ENCODE measurements at regions not wholly inside any gene's neighbourhood (a gene's known extent, or its start where the extent isn't known, plus 50 kb on each side); places are given as distances from the start of the nearest gene placed in this dataset.
"Not testable (repeated sequence)": the region's sequence is repeated elsewhere in the genome, so short reads cannot be mapped to it uniquely, and the experiment has no call there.

GRCh38 chr1:4062041-4062440 lies 162.0 kb upstream of the C1orf174 start:
- DNase-seq (ENCODE audit: extremely low read depth in 1 of 2, low read depth in 1 of 2), result no peak

- DNase-seq (ENCODE audit: extremely low read depth in 1 of 2, low read depth in 1 of 2), result no peak
Measured at GRCh38 chr1:4062560-4062959, 162.5 kb upstream of the C1orf174 start.

GRCh38 chr1:4062992-4063391 lies 162.9 kb upstream of the C1orf174 start:
- DNase-seq (ENCODE audit: extremely low read depth in 1 of 2, low read depth in 1 of 2), result no peak

- DNase-seq (ENCODE audit: extremely low read depth in 1 of 2, low read depth in 1 of 2), result no peak
Measured at GRCh38 chr1:4063516-4063915, 163.4 kb upstream of the C1orf174 start.

- DNase-seq (ENCODE audit: extremely low read depth in 1 of 2, low read depth in 1 of 2), result no peak
Measured at GRCh38 chr1:4064150-4064889, 164.2 kb upstream of the C1orf174 start.

- no peak for DNase-seq (ENCODE audit: extremely low read depth in 1 of 2, low read depth in 1 of 2)
Measured at GRCh38 chr1:4066860-4067599, 167.0 kb upstream of the C1orf174 start.

GRCh38 chr1:4068076-4068475 lies 168.0 kb upstream of the C1orf174 start:
- DNase-seq (ENCODE audit: extremely low read depth in 1 of 2, low read depth in 1 of 2), result no peak

GRCh38 chr1:4071653-4072052 lies 171.6 kb upstream of the C1orf174 start:
- no peak for DNase-seq (ENCODE audit: extremely low read depth in 1 of 2, low read depth in 1 of 2)

- DNase-seq (ENCODE audit: extremely low read depth in 1 of 2, low read depth in 1 of 2), result no peak
Measured at GRCh38 chr1:4072481-4073153, 172.5 kb upstream of the C1orf174 start.

- DNase-seq (ENCODE audit: extremely low read depth in 1 of 2, low read depth in 1 of 2), result no peak
Measured at GRCh38 chr1:4075436-4076225, 175.6 kb upstream of the C1orf174 start.

- DNase-seq (ENCODE audit: extremely low read depth in 1 of 2, low read depth in 1 of 2), result no peak
Measured at GRCh38 chr1:4076346-4076745, 176.3 kb upstream of the C1orf174 start.

GRCh38 chr1:4078091-4078962 lies 178.3 kb upstream of the C1orf174 start:
- not testable (repeated sequence) for DNase-seq (ENCODE audit: extremely low read depth in 1 of 2, low read depth in 1 of 2)

GRCh38 chr1:4079815-4080214 lies 179.7 kb upstream of the C1orf174 start:
- no peak for DNase-seq (ENCODE audit: extremely low read depth in 1 of 2, low read depth in 1 of 2)

GRCh38 chr1:4081806-4082711 lies 182.0 kb upstream of the C1orf174 start:
- no peak for DNase-seq (ENCODE audit: extremely low read depth in 1 of 2, low read depth in 1 of 2)

- no peak for DNase-seq (ENCODE audit: extremely low read depth in 1 of 2, low read depth in 1 of 2)
Measured at GRCh38 chr1:4083231-4084047, 183.4 kb upstream of the C1orf174 start.

- DNase-seq (ENCODE audit: extremely low read depth in 1 of 2, low read depth in 1 of 2), result no peak
Measured at GRCh38 chr1:4084048-4084431, 184.0 kb upstream of the C1orf174 start.

GRCh38 chr1:4084446-4084845 lies 184.4 kb upstream of the C1orf174 start:
- DNase-seq (ENCODE audit: extremely low read depth in 1 of 2, low read depth in 1 of 2), result no peak

- DNase-seq (ENCODE audit: extremely low read depth in 1 of 2, low read depth in 1 of 2), result no peak
Measured at GRCh38 chr1:4084896-4085295, 184.8 kb upstream of the C1orf174 start.

All from stimulated activated CD8-positive, alpha-beta memory T cell treated with anti-CD3 and anti-CD28 coated beads, Interleukin-7, amount 100 ng/mL, for 48 hours (primary cell).